T-cell (primary cell): ENCODE measurements at regions not wholly inside any gene's neighbourhood (a gene's known extent, or its start where the extent isn't known, plus 50 kb on each side); places are given as distances from the start of the nearest gene placed in this dataset.

Experiments used
- ATAC-seq, 4 experiments: fragments of 200-7000 bp in 3 of 4; fragments of 150-1000 bp in 1 of 4; cut with Tn5 transposase; replicated peaks in 1 of 4; 1 replicate in 3 of 4; 2 replicates in 1 of 4; pipeline ENCODE4 v1.10.0; 2021; ENCODE audit warnings: moderate library complexity in 3 of 4, mild to moderate bottlenecking in 2 of 4, moderate number of reproducible peaks in 1 of 4
- CTCF ChIA-PET, 2 donors: fragments of 300-600 bp; sonication (Branson Sonifier 250); formaldehyde crosslinking; loops; one replicate each; lab custom pipeline; 2022; ENCODE audit warnings: antibody characterized with exemption in 2 of 2; lab: Charles Lee
- POLR2A ChIA-PET, 2 donors: fragments of 300-600 bp; sonication (Branson Sonifier 250); formaldehyde crosslinking; loops; one replicate each; lab custom pipeline; 2022; ENCODE audit warnings: antibody characterized with exemption in 2 of 2; lab: Charles Lee
- DNase-seq, 35 experiments: peaks; one replicate each; pipeline versions ENCODE4 v3.0.0 to v3.0.0-alpha.2; 2013 to 2023
- H3K27ac ChIP-seq: one replicate; pipeline ENCODE4 v1.5.1; 2013; ENCODE audit warnings: low read length
- H3K27me3 ChIP-seq, 2 experiments: replicated peaks in 1 of 2; 1 replicate in 1 of 2; 2 replicates in 1 of 2; pipeline versions ENCODE4 v1.6.1 to v1.7.0; 2013; ENCODE audit warnings: low read length in 1 of 2, mixed read lengths in 1 of 2; ENCODE audit not compliant: control insufficient read depth in 2 of 2, insufficient read depth in 2 of 2; ENCODE audit errors: extremely low read depth in 1 of 2
- H3K36me3 ChIP-seq, 2 donors: 1 replicate in 1 of 2; 2 replicates in 1 of 2; pipeline versions ENCODE4 v1.6.1 to v1.7.0; 2013; ENCODE audit warnings: low read length in 1 of 2; ENCODE audit not compliant: control insufficient read depth in 2 of 2, insufficient read depth in 1 of 2; ENCODE audit errors: extremely low read depth in 1 of 2
- H3K4me1 ChIP-seq, 2 experiments: 1 replicate in 1 of 2; 2 replicates in 1 of 2; pipeline versions ENCODE4 v1.6.1 to v1.7.0; 2013; ENCODE audit warnings: low read length in 2 of 2, mixed read lengths in 1 of 2; ENCODE audit not compliant: insufficient read depth in 2 of 2, control insufficient read depth in 1 of 2; ENCODE audit errors: extremely low read depth in 1 of 2
- H3K4me3 ChIP-seq, 2 donors: 1 replicate in 1 of 2; 2 replicates in 1 of 2; pipeline versions ENCODE4 v1.5.1 to v1.7.0; 2013; ENCODE audit warnings: mild to moderate bottlenecking in 2 of 2, low read length in 1 of 2, moderate library complexity in 1 of 2; ENCODE audit not compliant: control insufficient read depth in 1 of 2; ENCODE audit errors: extremely low read depth in 1 of 2
- H3K9me3 ChIP-seq: 2 replicates; pipeline ENCODE4 v1.7.0; 2013
- H3K27ac Mint-ChIP-seq, 2 donors: one replicate each; pipeline ENCODE4 v1.8.0; 2020 to 2021; ENCODE audit warnings: mild to moderate bottlenecking in 2 of 2, mixed read lengths in 2 of 2
- H3K27me3 Mint-ChIP-seq, 2 donors: one replicate each; pipeline ENCODE4 v1.8.0; 2021 to 2022; ENCODE audit warnings: mixed read lengths in 2 of 2
- H3K36me3 Mint-ChIP-seq: one replicate; pipeline ENCODE4 v1.8.0; 2021; ENCODE audit warnings: mixed read lengths
- H3K4me1 Mint-ChIP-seq, 3 donors: one replicate each; pipeline ENCODE4 v1.8.0; 2020 to 2022; ENCODE audit warnings: mixed read lengths in 3 of 3, mild to moderate bottlenecking in 1 of 3
- H3K4me3 Mint-ChIP-seq, 3 donors: one replicate each; pipeline ENCODE4 v1.8.0; 2020 to 2022; ENCODE audit warnings: mild to moderate bottlenecking in 3 of 3, mixed read lengths in 3 of 3, moderate library complexity in 3 of 3
- H3K9me3 Mint-ChIP-seq, 3 donors: one replicate each; pipeline ENCODE4 v1.8.0; 2020 to 2022; ENCODE audit warnings: mixed read lengths in 3 of 3
- WGBS: methylation state at CpG from one replicate; pipeline ENCODE4 v1.1.5; 2013; ENCODE audit warnings: missing lambda C conversion rate; ENCODE audit not compliant: insufficient coverage; 5-methylcytosine and 5-hydroxymethylcytosine counted together

DNA sequence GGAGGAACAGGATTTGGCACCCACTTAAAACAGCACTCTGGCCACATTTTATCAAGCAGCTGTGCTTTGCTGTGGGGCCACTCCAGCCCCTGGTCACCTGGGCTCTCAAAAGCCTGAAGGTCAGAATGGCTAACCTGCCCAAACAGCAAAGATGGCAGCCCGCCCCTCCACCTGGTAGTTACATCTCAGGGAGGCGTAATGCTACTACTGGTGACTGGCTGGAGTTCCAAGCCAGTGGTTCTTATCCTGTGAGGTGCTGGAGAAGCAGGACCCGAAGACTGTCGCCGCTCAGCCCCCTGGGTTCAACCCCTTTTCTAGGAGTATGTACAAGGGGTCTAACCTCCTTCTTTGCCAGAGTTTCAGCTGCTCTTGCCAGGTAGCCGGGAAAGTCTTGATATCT, 467.4 kb upstream of the FOXG1 start:
- Mint-ChIP-seq H3K27me3 (no peaks in the 10 kb centered on the region), H3K9me3 (peaks cover 18 to 35% (median 34%) of the 10 kb centered on the region in 3 donors), H3K4me1 (no peaks in the 10 kb centered on the region), H3K27ac (no peak overlapping the region), H3K36me3 (no peaks in the 10 kb centered on the region), H3K4me3 (no peak overlapping the region)
- DNase-seq (no peak), ATAC-seq (no peak)
- POLR2A ChIA-PET = no interaction called here
- Histone ChIP-seq H3K4me3 (no peak overlapping the region), H3K4me1 (no peaks in the 10 kb centered on the region), H3K9me3 (no peaks in the 10 kb centered on the region), H3K27ac (no peak overlapping the region), H3K27me3 (no peaks in the 10 kb centered on the region), H3K36me3 (no peaks in the 10 kb centered on the region)
- CTCF ChIA-PET = no interaction called here
- WGBS = 91% methylated on average over 6 of the region's 6 CpGs

DNA sequence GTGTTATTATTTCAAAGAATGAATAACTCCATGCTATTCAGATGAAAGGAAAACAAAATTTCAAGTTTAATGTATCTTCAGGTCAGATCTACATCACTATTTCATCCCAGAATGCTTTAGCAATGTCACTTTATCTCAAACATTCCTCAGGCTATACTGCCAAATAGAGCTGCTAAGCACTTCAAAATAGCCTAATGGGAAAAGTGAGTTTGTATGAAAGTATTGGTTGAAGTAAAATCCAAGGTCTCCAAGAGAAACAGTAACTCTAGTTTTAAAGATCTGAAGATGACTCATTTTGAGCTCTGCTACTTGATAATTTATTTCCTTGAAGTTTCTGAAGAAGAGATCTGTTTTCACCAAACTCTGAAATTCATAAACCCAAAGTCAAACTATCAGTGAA, 466.2 kb upstream of the FOXG1 start:
- no peaks in the 10 kb centered on the region for H3K27me3 ChIP-seq
- Mint-ChIP-seq H3K9me3 (peaks cover 13 to 29% (median 29%) of the 10 kb centered on the region in 3 donors), H3K4me3 (no peak overlapping the region), H3K27ac (no peak overlapping the region), H3K27me3 (no peaks in the 10 kb centered on the region), H3K36me3 (no peaks in the 10 kb centered on the region), H3K4me1 (no peaks in the 10 kb centered on the region)
- no peak for DNase-seq
- H3K27ac ChIP-seq = no peak overlapping the region
- no peak for ATAC-seq
- H3K4me3 ChIP-seq = no peak overlapping the region
- no peaks in the 10 kb centered on the region for H3K4me1 ChIP-seq
- H3K9me3 ChIP-seq = no peaks in the 10 kb centered on the region
- POLR2A ChIA-PET = no interaction called here
- H3K36me3 ChIP-seq = no peaks in the 10 kb centered on the region
- CTCF ChIA-PET = no interaction called here

DNA sequence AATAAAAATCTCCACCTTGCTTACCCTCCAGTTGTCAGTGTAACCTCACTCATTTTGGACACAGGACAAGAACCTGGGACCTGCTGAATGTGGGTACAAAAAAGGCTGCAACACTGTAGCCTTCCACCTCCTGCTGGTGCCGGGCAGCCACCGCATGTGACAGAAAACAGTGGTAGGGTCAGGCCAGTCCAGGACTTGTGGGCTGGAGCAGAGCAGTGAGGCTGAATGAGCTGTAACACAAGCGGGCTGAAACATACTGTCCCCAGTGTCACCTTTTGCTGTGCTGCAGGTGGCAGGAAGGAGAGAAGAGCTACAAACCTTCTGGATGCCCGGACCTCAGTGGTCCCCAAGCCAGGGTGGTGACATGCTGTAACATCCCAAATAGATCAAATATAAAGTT, 465.4 kb upstream of the FOXG1 start:
- no peak overlapping the region for H3K27ac Mint-ChIP-seq
- Histone ChIP-seq H3K9me3 (no peaks in the 10 kb centered on the region), H3K4me3 (no peak overlapping the region), H3K4me1 (no peaks in the 10 kb centered on the region), H3K36me3 (no peaks in the 10 kb centered on the region), H3K27ac (no peak overlapping the region), H3K27me3 (no peaks in the 10 kb centered on the region)
- no peaks in the 10 kb centered on the region for H3K36me3 Mint-ChIP-seq
- ChIA-PET POLR2A (no interaction called here), CTCF (no interaction called here)
- H3K4me1 Mint-ChIP-seq = no peaks in the 10 kb centered on the region
- no peaks in the 10 kb centered on the region for H3K27me3 Mint-ChIP-seq
- ATAC-seq (no peak), DNase-seq (no peak)
- WGBS = 85% methylated on average over 3 of the region's 4 CpGs
- H3K9me3 Mint-ChIP-seq = peaks cover 13 to 31% (median 29%) of the 10 kb centered on the region in 3 donors
- H3K4me3 Mint-ChIP-seq = no peak overlapping the region

DNA sequence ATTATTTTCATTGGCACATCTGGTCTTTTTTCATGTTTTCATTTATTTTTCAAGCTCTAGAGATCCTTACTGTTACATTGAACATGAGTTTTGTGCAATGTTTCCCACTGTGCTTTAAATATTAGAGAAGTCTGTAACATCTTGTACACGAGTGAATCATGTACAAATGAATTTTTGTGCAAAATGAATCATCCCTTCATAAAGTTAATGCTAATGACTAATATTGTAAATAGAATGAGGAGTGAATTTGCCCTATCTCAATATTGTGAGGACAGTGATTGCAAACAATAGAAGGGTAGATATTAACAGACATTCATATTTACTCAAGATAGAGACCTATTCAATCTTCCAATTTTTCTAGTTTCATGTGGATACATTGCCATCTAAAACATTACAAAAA, 463.3 kb upstream of the FOXG1 start:
- H3K4me3 Mint-ChIP-seq = no peak overlapping the region
- no peaks in the 10 kb centered on the region for H3K9me3 ChIP-seq
- no peaks in the 10 kb centered on the region for H3K4me1 ChIP-seq
- no peak overlapping the region for H3K27ac ChIP-seq
- DNase-seq = no peak
- H3K27me3 ChIP-seq = no peaks in the 10 kb centered on the region
- no peaks in the 10 kb centered on the region for H3K36me3 ChIP-seq
- ChIA-PET CTCF (no interaction called here), POLR2A (no interaction called here)
- no peaks in the 10 kb centered on the region for H3K27me3 Mint-ChIP-seq
- no peaks in the 10 kb centered on the region for H3K36me3 Mint-ChIP-seq
- peaks cover 16 to 29% (median 27%) of the 10 kb centered on the region in 3 donors for H3K9me3 Mint-ChIP-seq
- no peak overlapping the region for H3K27ac Mint-ChIP-seq
- no peaks in the 10 kb centered on the region for H3K4me1 Mint-ChIP-seq
- ATAC-seq = no peak
- WGBS = no CpG with 5 or more reads among the region's 1 CpG
- H3K4me3 ChIP-seq = no peak overlapping the region

DNA sequence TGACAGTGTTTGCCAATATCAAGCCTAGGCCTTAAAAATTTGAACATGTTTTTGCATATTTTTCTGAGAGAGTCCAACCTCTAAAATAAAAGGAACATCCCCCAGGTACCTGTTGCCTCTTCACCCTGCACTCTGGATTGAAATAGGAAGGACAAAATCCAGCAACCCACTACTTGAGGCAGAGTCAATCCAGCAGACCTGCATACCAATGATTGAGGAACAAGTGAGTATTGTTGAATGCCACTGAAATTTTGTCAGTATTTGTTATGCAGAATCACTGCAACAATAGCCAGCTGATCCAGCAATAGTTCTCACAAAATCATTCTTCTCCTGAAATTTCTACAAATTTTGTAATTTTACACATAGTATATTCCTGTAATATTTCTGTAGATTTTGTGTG, 460.6 kb upstream of the FOXG1 start:
- H3K4me3 ChIP-seq = no peak overlapping the region
- H3K4me1 ChIP-seq = no peaks in the 10 kb centered on the region
- H3K27ac ChIP-seq = no peak overlapping the region
- DNase-seq (no peak), ATAC-seq (no peak)
- Mint-ChIP-seq H3K27ac (no peak overlapping the region), H3K9me3 (peaks cover 20 to 29% (median 26%) of the 10 kb centered on the region in 3 donors), H3K36me3 (no peaks in the 10 kb centered on the region), H3K4me3 (no peak overlapping the region), H3K27me3 (no peaks in the 10 kb centered on the region), H3K4me1 (no peaks in the 10 kb centered on the region)
- no peaks in the 10 kb centered on the region for H3K9me3 ChIP-seq
- H3K27me3 ChIP-seq = no peaks in the 10 kb centered on the region
- H3K36me3 ChIP-seq = no peaks in the 10 kb centered on the region
- POLR2A ChIA-PET = no interaction called here
- CTCF ChIA-PET = no interaction called here

DNA sequence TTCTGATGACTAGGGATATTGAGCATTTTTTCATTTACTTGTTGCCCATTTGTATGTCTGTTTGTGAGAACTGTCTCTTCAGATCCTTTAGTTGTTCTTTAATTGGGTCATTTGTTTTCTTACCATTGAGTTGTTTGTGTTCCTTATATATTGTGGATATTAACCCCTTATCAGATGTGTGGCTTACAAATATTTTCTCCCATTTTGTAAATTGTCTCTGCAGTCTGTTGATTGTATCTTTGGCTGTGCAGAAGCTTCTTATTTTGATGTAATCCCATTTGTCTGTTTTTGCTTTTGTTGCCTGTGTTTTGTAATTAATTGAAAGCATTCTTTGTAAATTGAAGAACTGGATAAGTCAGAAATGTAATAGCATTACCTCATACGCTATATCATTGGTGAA, 459.1 kb upstream of the FOXG1 start:
- H3K27ac ChIP-seq = no peak overlapping the region
- no peaks in the 10 kb centered on the region for H3K4me1 ChIP-seq
- DNase-seq (no peak), ATAC-seq (no peak)
- WGBS = no CpG with 5 or more reads among the region's 1 CpG
- H3K4me3 ChIP-seq = no peak overlapping the region
- no peaks in the 10 kb centered on the region for H3K27me3 Mint-ChIP-seq
- H3K4me1 Mint-ChIP-seq = no peaks in the 10 kb centered on the region
- ChIA-PET POLR2A (no interaction called here), CTCF (no interaction called here)
- no peaks in the 10 kb centered on the region for H3K9me3 ChIP-seq
- no peaks in the 10 kb centered on the region for H3K27me3 ChIP-seq
- H3K27ac Mint-ChIP-seq = no peak overlapping the region
- H3K36me3 Mint-ChIP-seq = no peaks in the 10 kb centered on the region
- no peak overlapping the region for H3K4me3 Mint-ChIP-seq
- H3K9me3 Mint-ChIP-seq = peaks cover 20 to 24% (median 24%) of the 10 kb centered on the region in 3 donors
- H3K36me3 ChIP-seq = no peaks in the 10 kb centered on the region

DNA sequence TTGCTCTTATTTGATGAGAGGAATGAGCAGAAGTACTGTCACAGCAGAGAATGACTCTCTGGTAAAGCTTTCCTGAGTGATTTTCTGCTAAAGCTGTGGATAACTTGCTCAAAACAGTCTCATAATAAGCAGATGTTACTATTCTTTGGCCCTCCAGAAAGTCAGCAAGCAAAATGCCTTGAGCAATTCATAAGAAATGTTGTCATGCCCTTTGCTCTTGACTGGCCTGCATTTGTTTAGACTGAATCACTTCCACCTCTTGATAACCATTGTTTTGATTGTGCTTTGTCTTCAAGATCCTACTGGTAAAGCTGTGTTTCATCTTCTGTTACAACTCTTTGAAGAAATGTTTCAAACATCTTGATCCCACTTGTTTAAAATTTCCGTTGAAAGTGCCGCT, 457.9 kb upstream of the FOXG1 start:
- Mint-ChIP-seq H3K36me3 (no peaks in the 10 kb centered on the region), H3K27ac (no peak overlapping the region), H3K27me3 (no peaks in the 10 kb centered on the region), H3K4me1 (no peaks in the 10 kb centered on the region), H3K9me3 (peaks cover 14 to 21% (median 16%) of the 10 kb centered on the region in 3 donors), H3K4me3 (no peak overlapping the region)
- CTCF ChIA-PET = no interaction called here
- H3K4me1 ChIP-seq = no peaks in the 10 kb centered on the region
- H3K9me3 ChIP-seq = no peaks in the 10 kb centered on the region
- H3K27ac ChIP-seq = no peak overlapping the region
- ATAC-seq (no peak), DNase-seq (no peak)
- no peaks in the 10 kb centered on the region for H3K27me3 ChIP-seq
- H3K4me3 ChIP-seq = no peak overlapping the region
- WGBS = 100% methylated on average over 1 of the region's 2 CpGs
- POLR2A ChIA-PET = no interaction called here
- H3K36me3 ChIP-seq = no peaks in the 10 kb centered on the region
